Fibroblast of lung (primary cell): ENCODE measurements at regions not wholly inside any gene's neighbourhood (a gene's known extent, or its start where the extent isn't known, plus 50 kb on each side); places are given as distances from the start of the nearest gene placed in this dataset.

Experiments
- DNase-seq, 2 donors: peaks; one replicate each; pipeline versions ENCODE4 v3.0.0 to v3.0.0-alpha.2; 2010; ENCODE audit warnings: low read depth in 2 of 2
- H2AFZ ChIP-seq: 2 replicates; pipeline ENCODE4 v1.5.1; 2012; ENCODE audit warnings: low read length, control low read depth, inconsistent platforms
- H3K27ac ChIP-seq: 2 replicates; pipeline ENCODE4 v1.5.1; 2011; ENCODE audit warnings: low read length, control low read depth; ENCODE audit not compliant: insufficient read depth
- H3K27me3 ChIP-seq: 2 replicates; pipeline ENCODE4 v1.5.1; 2011; ENCODE audit warnings: mild to moderate bottlenecking, low read length; ENCODE audit not compliant: control insufficient read depth, insufficient read depth
- H3K36me3 ChIP-seq: 2 replicates; pipeline ENCODE4 v1.5.1; 2011; ENCODE audit warnings: low read length; ENCODE audit not compliant: control insufficient read depth, insufficient read depth
- H3K4me1 ChIP-seq: 2 replicates; pipeline ENCODE4 v1.5.1; 2011; ENCODE audit warnings: low read length; ENCODE audit not compliant: control insufficient read depth, insufficient read depth; ENCODE audit errors: extremely low read depth
- H3K4me2 ChIP-seq: 2 replicates; pipeline ENCODE4 v1.5.1; 2011; ENCODE audit warnings: low read length, control low read depth; ENCODE audit not compliant: insufficient read depth; ENCODE audit errors: extremely low read depth
- H3K4me3 ChIP-seq, 4 experiments: fragments of 200-600 bp in 1 of 4; sonication (generic) in 1 of 4; replicated peaks in 1 of 4; 2 replicates each; pipeline ENCODE4 v1.5.1; 2011 to 2016; ENCODE audit warnings: low read length in 4 of 4, low read depth in 3 of 4, mild to moderate bottlenecking in 3 of 4, control low read depth in 2 of 4, inconsistent platforms in 1 of 4, mixed read lengths in 1 of 4; ENCODE audit not compliant: insufficient read depth in 1 of 4; ENCODE audit errors: control extremely low read depth in 1 of 4
- H3K79me2 ChIP-seq: 2 replicates; pipeline ENCODE4 v1.5.1; 2012; ENCODE audit warnings: mild to moderate bottlenecking, low read length, inconsistent platforms; ENCODE audit not compliant: control insufficient read depth, insufficient read depth
- H3K9ac ChIP-seq: 2 replicates; pipeline ENCODE4 v1.5.1; 2011; ENCODE audit warnings: mild to moderate bottlenecking, low read length, control low read depth; ENCODE audit not compliant: insufficient read depth
- H3K9me3 ChIP-seq: 2 replicates; pipeline ENCODE4 v1.5.1; 2012; ENCODE audit warnings: low read depth, low read length; ENCODE audit not compliant: control insufficient read depth, insufficient read depth
- H4K20me1 ChIP-seq: 2 replicates; pipeline ENCODE4 v1.5.1; 2011; ENCODE audit warnings: low read length; ENCODE audit not compliant: control insufficient read depth, insufficient read depth; ENCODE audit errors: extremely low read depth
- CTCF ChIP-seq, 2 donors: IDR thresholded peaks in 1 of 2; conservative IDR thresholded peaks in 1 of 2; 1 replicate in 1 of 2; 2 replicates in 1 of 2; pipeline ENCODE4 v1.5.1; 2011 to 2012; ENCODE audit warnings: low read length in 2 of 2, control low read depth in 1 of 2, inconsistent platforms in 1 of 2, low read depth in 1 of 2, mild to moderate bottlenecking in 1 of 2
- EZH2 ChIP-seq: IDR thresholded peaks from 2 replicates; pipeline ENCODE4 v1.5.1; 2012; ENCODE audit warnings: low read length, control low read depth, mild to moderate bottlenecking; ENCODE audit errors: missing control alignments

- Histone ChIP-seq H3K27ac (no peak overlapping the region), H3K4me2 (no peak overlapping the region), H3K4me3 (no peak overlapping the region), H3K36me3 (no peaks in the 10 kb centered on the region), H3K4me1 (no peaks in the 10 kb centered on the region), H2AFZ (no peak overlapping the region), H3K79me2 (no peaks in the 10 kb centered on the region), H3K27me3 (no peaks in the 10 kb centered on the region), H3K9ac (no peak overlapping the region), H4K20me1 (no peaks in the 10 kb centered on the region), H3K9me3 (no peaks in the 10 kb centered on the region)
- no peak for TF ChIP-seq EZH2
- TF ChIP-seq CTCF (conservative IDR thresholded peaks at IDR 0.05 in 1 of 2, IDR thresholded peaks at IDR 0.05 in 1 of 2; ENCODE audit: low read depth in 1 of 2, low read length in 2 of 2): no peak
- DNase-seq: no peak
Measured at GRCh38 chr4:19992471-19993093, 259.1 kb upstream of the SLIT2 start.

- peak overlapping the region; percentile 18 for H2AFZ ChIP-seq
- H3K4me2 ChIP-seq: no peak overlapping the region
- no peaks in the 10 kb centered on the region for H3K27me3 ChIP-seq
- no peaks in the 10 kb centered on the region for H4K20me1 ChIP-seq
- no peaks in the 10 kb centered on the region for H3K4me1 ChIP-seq
- H3K9ac ChIP-seq: no peak overlapping the region
- no peak overlapping the region for H3K27ac ChIP-seq
- no peaks in the 10 kb centered on the region for H3K36me3 ChIP-seq
- TF ChIP-seq CTCF (conservative IDR thresholded peaks at IDR 0.05 in 1 of 2, IDR thresholded peaks at IDR 0.05 in 1 of 2; ENCODE audit: low read depth in 1 of 2, low read length in 2 of 2): no peak
- TF ChIP-seq EZH2: no peak
- peak; percentile 49 to 75 for DNase-seq
- no peak overlapping the region for H3K4me3 ChIP-seq
- H3K79me2 ChIP-seq: no peaks in the 10 kb centered on the region
- no peaks in the 10 kb centered on the region for H3K9me3 ChIP-seq
Measured at GRCh38 chr4:19987746-19988145, 264.0 kb upstream of the SLIT2 start.

- Histone ChIP-seq H3K27ac (peak overlapping the region; percentile 71), H3K4me2 (no peak overlapping the region), H3K79me2 (no peaks in the 10 kb centered on the region), H3K9ac (no peak overlapping the region), H3K9me3 (no peaks in the 10 kb centered on the region), H3K4me3 (no peak overlapping the region), H4K20me1 (no peaks in the 10 kb centered on the region), H2AFZ (no peak overlapping the region), H3K27me3 (no peaks in the 10 kb centered on the region), H3K4me1 (peaks cover 3% of the 10 kb centered on the region), H3K36me3 (no peaks in the 10 kb centered on the region)
- TF ChIP-seq EZH2 (no peak), CTCF (conservative IDR thresholded peaks at IDR 0.05 in 1 of 2, IDR thresholded peaks at IDR 0.05 in 1 of 2; ENCODE audit: low read depth in 1 of 2, low read length in 2 of 2) (no peak)
- peak; percentile 97 for DNase-seq
Measured at GRCh38 chr4:19983072-19983471, 268.6 kb upstream of the SLIT2 start.
